ENCODE measurements at regions not wholly inside any gene's neighbourhood (a gene's known extent, or its start where the extent isn't known, plus 50 kb on each side); places are given as distances from the start of the nearest gene placed in this dataset.

DNA sequence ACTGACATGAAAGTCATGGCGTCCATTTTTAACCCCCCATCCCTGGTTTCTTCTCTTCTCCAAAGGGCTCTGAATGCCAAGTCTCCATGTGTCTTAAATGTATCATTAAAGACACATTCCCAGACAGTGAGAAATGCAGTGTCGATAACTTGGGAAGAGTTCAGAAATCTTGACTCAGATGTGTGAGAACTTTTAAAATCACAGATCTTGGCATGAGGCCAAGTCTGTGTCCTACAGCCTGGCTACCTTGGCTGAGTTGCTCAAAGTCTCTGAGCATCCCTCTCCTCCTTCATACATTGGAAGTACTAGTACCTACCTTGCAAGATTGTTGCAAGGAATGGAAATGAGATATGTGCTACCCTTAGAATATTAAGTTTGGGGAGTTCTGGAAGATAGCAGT is 1046.5 kb upstream of the RBFOX1 start:
- TF ChIP-seq TAF1 (IDR thresholded peaks at IDR 0.05; ENCODE audit: borderline replicate concordance, insufficient read depth, low read length) (no peak), POLR2AphosphoS5 (IDR thresholded peaks at IDR 0.05; ENCODE audit: low read depth, low read length) (no peak)
